ENCODE measurements at regions not wholly inside any gene's neighbourhood (a gene's known extent, or its start where the extent isn't known, plus 50 kb on each side); places are given as distances from the start of the nearest gene placed in this dataset.

GRCh38 chr2:129744649-129745048 lies 234.8 kb upstream of the RAB6C start:
- peak overlapping the region; percentile 54 to 84 (median 70) for H3K27ac ChIP-seq
- ATAC-seq, result peak; percentile 93

GRCh38 chr2:129747500-129748125 lies 231.9 kb upstream of the RAB6C start:
- H3K4me1 ChIP-seq, result peaks cover 12% of the 10 kb centered on the region
- intact Hi-C loops (cut with DNase I), result no loop called here
- H3K27ac ChIP-seq, result no peak overlapping the region
- no peaks in the 10 kb centered on the region for H3K27me3 ChIP-seq
- H3K36me3 ChIP-seq (replicated peaks in 1 of 2; ENCODE audit: insufficient read depth in 1 of 2, low read depth in 2 of 2), result no peaks in the 10 kb centered on the region
- DNase-seq, result no peak
- no peak for ATAC-seq
- no peak overlapping the region for H3K4me3 ChIP-seq
- TF ChIP-seq CTCF (IDR thresholded peaks at IDR 0.05) (no peak), POLR2A (IDR thresholded peaks at IDR 0.05) (no peak)
- 81 to 94% methylated on average over 6 of the region's 6 CpGs for WGBS, 2 donors
- no peaks in the 10 kb centered on the region for H3K9me3 ChIP-seq

More at GRCh38 chr2:129744649-129745048, 234.8 kb upstream of the RAB6C start:
- DNase-seq, result peak; percentile 80 to 95 (median 92)
- intact Hi-C loops (cut with DNase I), result no loop called here
- 30 to 37% methylated on average over 7 to 8 of the region's 8 CpGs for WGBS, 2 donors
- peaks cover 22% of the 10 kb centered on the region for H3K4me1 ChIP-seq
- no peak overlapping the region for H3K4me3 ChIP-seq
- no peaks in the 10 kb centered on the region for H3K27me3 ChIP-seq
- peak in 1 of 3 donors; percentile 28 for TF ChIP-seq POLR2A (IDR thresholded peaks at IDR 0.05)
- TF ChIP-seq CTCF (IDR thresholded peaks at IDR 0.05), result peak in 4 of 7 experiments; percentile 39 to 63 (median 52)
- H3K36me3 ChIP-seq (replicated peaks in 1 of 2; ENCODE audit: insufficient read depth in 1 of 2, low read depth in 2 of 2), result no peaks in the 10 kb centered on the region
- no peaks in the 10 kb centered on the region for H3K9me3 ChIP-seq

- no peak overlapping the region for H3K27ac ChIP-seq
- intact Hi-C loops (cut with DNase I), result no loop called here
Measured at GRCh38 chr2:129748250-129748649, 231.2 kb upstream of the RAB6C start.

GRCh38 chr2:129748653-129749052 lies 230.8 kb upstream of the RAB6C start:
- peak in 5 of 7 experiments; percentile 18 to 66 (median 45) for TF ChIP-seq CTCF (IDR thresholded peaks at IDR 0.05)
- no peak for TF ChIP-seq POLR2A (IDR thresholded peaks at IDR 0.05)
- Histone ChIP-seq H3K27ac (no peak overlapping the region), H3K9me3 (no peaks in the 10 kb centered on the region), H3K36me3 (replicated peaks in 1 of 2; ENCODE audit: insufficient read depth in 1 of 2, low read depth in 2 of 2) (no peaks in the 10 kb centered on the region), H3K4me1 (peaks cover 12% of the 10 kb centered on the region), H3K4me3 (no peak overlapping the region), H3K27me3 (no peaks in the 10 kb centered on the region)
- intact Hi-C loops (cut with DNase I), result no loop called here
- DNase-seq (peak in 3 of 4 donors; percentile 45 to 64 (median 62)), ATAC-seq (peak; percentile 69)
- WGBS, 2 donors, result 14 to 17% methylated on average over 6 of the region's 6 CpGs

More at GRCh38 chr2:129748250-129748649, 231.2 kb upstream of the RAB6C start:
- H3K27me3 ChIP-seq, result no peaks in the 10 kb centered on the region
- no peaks in the 10 kb centered on the region for H3K9me3 ChIP-seq
- no peak for TF ChIP-seq CTCF (IDR thresholded peaks at IDR 0.05)
- TF ChIP-seq POLR2A (IDR thresholded peaks at IDR 0.05), result no peak
- no peak overlapping the region for H3K4me3 ChIP-seq
- ATAC-seq (no peak), DNase-seq (no peak)
- 77 to 83% methylated on average over 1 to 5 of the region's 5 CpGs for WGBS, 2 donors
- H3K4me1 ChIP-seq, result peaks cover 12% of the 10 kb centered on the region
- H3K36me3 ChIP-seq (replicated peaks in 1 of 2; ENCODE audit: insufficient read depth in 1 of 2, low read depth in 2 of 2), result no peaks in the 10 kb centered on the region

GRCh38 chr2:129751409-129751808 lies 228.1 kb upstream of the RAB6C start:
- Histone ChIP-seq H3K27ac (no peak overlapping the region), H3K4me3 (no peak overlapping the region), H3K4me1 (no peaks in the 10 kb centered on the region), H3K27me3 (no peaks in the 10 kb centered on the region), H3K36me3 (replicated peaks in 1 of 2; ENCODE audit: insufficient read depth in 1 of 2, low read depth in 2 of 2) (no peaks in the 10 kb centered on the region), H3K9me3 (no peaks in the 10 kb centered on the region)
- WGBS, 2 donors, result 61 to 78% methylated on average over 1 of the region's 1 CpG
- TF ChIP-seq POLR2A (IDR thresholded peaks at IDR 0.05) (no peak), CTCF (IDR thresholded peaks at IDR 0.05) (no peak)
- DNase-seq (no peak), ATAC-seq (no peak)
- intact Hi-C loops (cut with DNase I), result no loop called here
